ENCODE measurements at regions not wholly inside any gene's neighbourhood (a gene's known extent, or its start where the extent isn't known, plus 50 kb on each side); places are given as distances from the start of the nearest gene placed in this dataset.

GRCh38 chr1:239169276-239169675, 217.1 kb upstream of the CHRM3 start:
- H3K27me3 ChIP-seq (ENCODE audit: control insufficient read depth, insufficient read depth, low read length): no peaks in the 10 kb centered on the region
- H3K4me3 ChIP-seq (ENCODE audit: low read depth, low read length): no peak overlapping the region
- TF ChIP-seq CTCF (IDR thresholded peaks at IDR 0.05; ENCODE audit: insufficient read depth, low read length, poor library complexity, severe bottlenecking): no peak
- DNase-seq (ENCODE audit: low read depth): no peak
- no peaks in the 10 kb centered on the region for H3K36me3 ChIP-seq (ENCODE audit: control insufficient read depth, insufficient read depth, low read length)

- Histone ChIP-seq H3K4me3 (ENCODE audit: low read depth, low read length) (no peak overlapping the region), H3K36me3 (ENCODE audit: control insufficient read depth, insufficient read depth, low read length) (no peaks in the 10 kb centered on the region), H3K27me3 (ENCODE audit: control insufficient read depth, insufficient read depth, low read length) (no peaks in the 10 kb centered on the region)
- TF ChIP-seq CTCF (IDR thresholded peaks at IDR 0.05; ENCODE audit: insufficient read depth, low read length, poor library complexity, severe bottlenecking): no peak
- no peak for DNase-seq (ENCODE audit: low read depth)
Measured at GRCh38 chr1:239164451-239165180, 221.8 kb upstream of the CHRM3 start.

GRCh38 chr1:239155466-239156091, 230.8 kb upstream of the CHRM3 start:
- Histone ChIP-seq H3K4me3 (ENCODE audit: low read depth, low read length) (no peak overlapping the region), H3K27me3 (ENCODE audit: control insufficient read depth, insufficient read depth, low read length) (no peaks in the 10 kb centered on the region), H3K36me3 (ENCODE audit: control insufficient read depth, insufficient read depth, low read length) (no peaks in the 10 kb centered on the region)
- TF ChIP-seq CTCF (IDR thresholded peaks at IDR 0.05; ENCODE audit: insufficient read depth, low read length, poor library complexity, severe bottlenecking): no peak
- no peak for DNase-seq (ENCODE audit: low read depth)

GRCh38 chr1:239151937-239152336, 234.4 kb upstream of the CHRM3 start:
- Histone ChIP-seq H3K36me3 (ENCODE audit: control insufficient read depth, insufficient read depth, low read length) (no peaks in the 10 kb centered on the region), H3K4me3 (ENCODE audit: low read depth, low read length) (no peak overlapping the region), H3K27me3 (ENCODE audit: control insufficient read depth, insufficient read depth, low read length) (no peaks in the 10 kb centered on the region)
- DNase-seq (ENCODE audit: low read depth): no peak
- TF ChIP-seq CTCF (IDR thresholded peaks at IDR 0.05; ENCODE audit: insufficient read depth, low read length, poor library complexity, severe bottlenecking): no peak

GRCh38 chr1:239140968-239141367, 245.4 kb upstream of the CHRM3 start:
- no peak for TF ChIP-seq CTCF (IDR thresholded peaks at IDR 0.05; ENCODE audit: insufficient read depth, low read length, poor library complexity, severe bottlenecking)

More at GRCh38 chr1:239140968-239141367, 245.4 kb upstream of the CHRM3 start:
- Histone ChIP-seq H3K27me3 (ENCODE audit: control insufficient read depth, insufficient read depth, low read length) (no peaks in the 10 kb centered on the region), H3K4me3 (ENCODE audit: low read depth, low read length) (no peak overlapping the region), H3K36me3 (ENCODE audit: control insufficient read depth, insufficient read depth, low read length) (no peaks in the 10 kb centered on the region)
- no peak for DNase-seq (ENCODE audit: low read depth)

Data from kidney epithelial cell (primary cell).